ENCODE measurements at regions not wholly inside any gene's neighbourhood (a gene's known extent, or its start where the extent isn't known, plus 50 kb on each side); places are given as distances from the start of the nearest gene placed in this dataset.
"Not testable (repeated sequence)": the region's sequence is repeated elsewhere in the genome, so short reads cannot be mapped to it uniquely, and the experiment has no call there.

DNA sequence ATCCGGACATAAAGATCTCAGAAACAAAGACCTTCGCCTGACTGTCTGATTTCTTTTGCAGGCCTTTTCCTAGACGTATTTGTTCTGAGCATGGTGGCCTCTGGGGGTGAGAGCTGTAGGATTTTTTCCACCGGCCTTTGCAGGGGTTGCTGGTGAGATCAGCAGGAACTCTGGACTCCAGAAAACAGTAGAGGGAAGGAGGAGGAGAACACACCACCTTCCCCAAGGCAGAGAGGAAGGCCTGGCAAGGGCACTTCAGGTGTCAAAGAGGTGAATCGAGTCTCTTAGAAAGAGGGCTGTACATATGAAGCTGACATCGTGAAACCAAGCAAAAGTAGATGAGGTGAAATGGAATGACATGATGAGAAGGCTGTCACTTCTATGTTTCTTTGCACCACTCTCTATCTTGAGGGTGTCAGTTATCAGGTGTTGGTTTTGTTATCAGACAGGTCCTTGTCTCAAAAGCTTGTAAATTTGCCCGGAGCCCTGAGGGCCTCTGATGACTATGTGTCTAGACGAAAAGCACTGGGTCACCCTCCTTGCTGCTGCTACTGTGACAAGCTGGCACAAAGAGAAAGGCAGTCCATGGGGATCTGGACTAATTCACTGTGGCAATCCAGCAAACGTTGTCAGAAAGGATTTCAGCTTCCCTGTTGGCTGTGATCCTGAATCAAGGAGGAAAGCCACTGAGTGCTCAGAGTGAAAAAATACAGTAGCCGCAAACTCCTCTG, 91.3 kb upstream of the MAP3K7 start:
- peaks cover 16% of the 10 kb centered on the region for H3K27me3 Mint-ChIP-seq (ENCODE audit: unreplicated experiment)
- H3K4me3 Mint-ChIP-seq (ENCODE audit: unreplicated experiment) = no peak overlapping the region

DNA sequence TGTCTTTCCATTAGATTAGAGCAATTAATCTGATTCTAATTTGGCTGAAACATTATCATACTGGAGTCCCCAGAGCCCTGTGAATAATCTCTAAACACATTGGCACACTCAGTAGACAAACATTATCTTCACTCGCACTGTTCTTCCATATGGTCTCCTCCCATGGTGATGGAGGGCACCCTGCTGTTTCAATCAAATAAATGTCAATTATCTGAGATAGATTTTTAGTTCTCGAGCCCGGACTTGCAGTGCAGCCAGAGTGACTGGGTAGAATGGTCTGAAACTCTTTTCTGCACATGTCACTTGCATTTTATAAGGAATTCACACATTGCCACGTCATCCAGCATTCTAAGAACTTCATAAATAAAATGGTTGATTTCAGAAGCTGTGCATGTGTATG, 90.6 kb upstream of the MAP3K7 start:
- Mint-ChIP-seq H3K36me3 (ENCODE audit: unreplicated experiment) (no peaks in the 10 kb centered on the region), H3K4me3 (ENCODE audit: unreplicated experiment) (no peak overlapping the region), H3K9me3 (ENCODE audit: unreplicated experiment) (no peaks in the 10 kb centered on the region), H3K4me1 (ENCODE audit: unreplicated experiment) (no peaks in the 10 kb centered on the region), H3K27ac (ENCODE audit: unreplicated experiment) (no peak overlapping the region), H3K27me3 (ENCODE audit: unreplicated experiment) (peaks cover 16% of the 10 kb centered on the region)
- no peak for DNase-seq (ENCODE audit: extremely low spot score, unreplicated experiment)
- TF ChIP-seq, protein P1, sequence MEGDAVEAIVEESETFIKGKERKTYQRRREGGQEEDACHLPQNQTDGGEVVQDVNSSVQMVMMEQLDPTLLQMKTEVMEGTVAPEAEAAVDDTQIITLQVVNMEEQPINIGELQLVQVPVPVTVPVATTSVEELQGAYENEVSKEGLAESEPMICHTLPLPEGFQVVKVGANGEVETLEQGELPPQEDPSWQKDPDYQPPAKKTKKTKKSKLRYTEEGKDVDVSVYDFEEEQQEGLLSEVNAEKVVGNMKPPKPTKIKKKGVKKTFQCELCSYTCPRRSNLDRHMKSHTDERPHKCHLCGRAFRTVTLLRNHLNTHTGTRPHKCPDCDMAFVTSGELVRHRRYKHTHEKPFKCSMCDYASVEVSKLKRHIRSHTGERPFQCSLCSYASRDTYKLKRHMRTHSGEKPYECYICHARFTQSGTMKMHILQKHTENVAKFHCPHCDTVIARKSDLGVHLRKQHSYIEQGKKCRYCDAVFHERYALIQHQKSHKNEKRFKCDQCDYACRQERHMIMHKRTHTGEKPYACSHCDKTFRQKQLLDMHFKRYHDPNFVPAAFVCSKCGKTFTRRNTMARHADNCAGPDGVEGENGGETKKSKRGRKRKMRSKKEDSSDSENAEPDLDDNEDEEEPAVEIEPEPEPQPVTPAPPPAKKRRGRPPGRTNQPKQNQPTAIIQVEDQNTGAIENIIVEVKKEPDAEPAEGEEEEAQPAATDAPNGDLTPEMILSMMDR (IDR thresholded peaks at IDR 0.05) = no peak

More for the DNA sequence above, 91.3 kb upstream of the MAP3K7 start:
- no peaks in the 10 kb centered on the region for H3K9me3 Mint-ChIP-seq (ENCODE audit: unreplicated experiment)
- H3K27ac Mint-ChIP-seq (ENCODE audit: unreplicated experiment) = no peak overlapping the region
- TF ChIP-seq, protein P1 (IDR thresholded peaks at IDR 0.05) = no peak
- no peak for DNase-seq (ENCODE audit: extremely low spot score, unreplicated experiment)
- H3K36me3 Mint-ChIP-seq (ENCODE audit: unreplicated experiment) = no peaks in the 10 kb centered on the region
- no peaks in the 10 kb centered on the region for H3K4me1 Mint-ChIP-seq (ENCODE audit: unreplicated experiment)

DNA sequence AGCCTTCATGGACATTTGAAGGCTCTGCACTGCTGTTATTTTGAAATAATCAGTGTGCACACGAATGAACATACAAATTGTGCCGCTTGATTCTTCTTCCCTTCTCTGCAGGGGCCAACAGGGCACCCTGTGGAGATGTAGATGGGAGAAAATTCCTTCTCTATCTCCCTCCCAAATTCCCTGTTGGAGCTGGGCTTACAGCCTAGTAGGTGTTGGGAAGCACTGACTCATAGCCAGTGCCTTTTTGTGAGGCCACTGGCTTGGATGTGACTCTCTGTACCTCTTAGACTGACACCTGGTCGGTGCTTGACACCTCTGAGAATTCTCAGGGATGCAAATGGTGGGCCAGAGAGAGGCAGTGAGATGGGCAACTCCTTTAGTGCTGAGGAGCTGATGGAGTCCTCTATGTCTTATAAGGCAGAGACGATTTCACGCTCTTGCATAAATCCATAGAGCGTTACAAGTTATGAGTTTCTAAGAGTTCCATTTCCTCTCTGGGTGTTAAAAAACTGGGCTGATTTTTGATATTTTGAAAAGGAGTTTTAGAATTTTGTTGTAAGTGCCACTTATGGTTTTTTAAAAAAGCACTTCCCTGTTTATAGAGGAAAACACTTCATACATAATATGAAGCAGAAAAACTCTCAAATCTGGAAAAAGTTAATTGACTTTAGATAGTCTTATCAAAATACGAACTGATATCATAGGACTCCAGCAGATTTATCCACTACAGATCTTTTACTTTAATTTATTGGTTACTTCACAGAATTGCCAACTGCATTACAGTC, 89.8 kb upstream of the MAP3K7 start:
- TF ChIP-seq, protein P1 (IDR thresholded peaks at IDR 0.05) = no peak
- Mint-ChIP-seq H3K9me3 (ENCODE audit: unreplicated experiment) (no peaks in the 10 kb centered on the region), H3K4me3 (ENCODE audit: unreplicated experiment) (no peak overlapping the region)

DNA sequence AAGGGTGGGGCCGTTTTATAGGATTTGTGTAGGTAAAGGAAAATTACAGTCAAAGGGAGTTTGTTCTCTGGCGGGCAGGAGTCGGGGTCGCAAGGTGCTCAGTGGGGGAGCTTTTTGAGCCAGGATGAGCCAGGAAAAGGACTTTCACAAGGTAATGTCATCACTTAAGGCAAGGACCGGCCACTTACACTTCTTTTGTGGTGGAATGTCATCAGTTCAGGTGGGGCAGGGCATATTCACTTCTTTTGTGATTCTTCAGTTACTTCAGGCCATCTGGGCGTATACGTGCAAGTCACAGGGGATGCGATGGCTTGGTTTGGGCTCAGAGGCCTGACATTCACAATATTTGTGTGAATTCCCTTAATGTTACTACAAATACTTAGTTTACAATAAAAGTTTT, 88.2 kb upstream of the MAP3K7 start:
- H3K27me3 Mint-ChIP-seq (ENCODE audit: unreplicated experiment) = peaks cover 16% of the 10 kb centered on the region
- not testable (repeated sequence) for H3K36me3 Mint-ChIP-seq (ENCODE audit: unreplicated experiment); H3K4me1 Mint-ChIP-seq (ENCODE audit: unreplicated experiment); H3K9me3 Mint-ChIP-seq (ENCODE audit: unreplicated experiment); H3K27ac Mint-ChIP-seq (ENCODE audit: unreplicated experiment); DNase-seq (ENCODE audit: extremely low spot score, unreplicated experiment); H3K4me3 Mint-ChIP-seq (ENCODE audit: unreplicated experiment)

More for the DNA sequence above, 89.8 kb upstream of the MAP3K7 start:
- no peaks in the 10 kb centered on the region for H3K36me3 Mint-ChIP-seq (ENCODE audit: unreplicated experiment)
- no peaks in the 10 kb centered on the region for H3K4me1 Mint-ChIP-seq (ENCODE audit: unreplicated experiment)
- H3K27ac Mint-ChIP-seq (ENCODE audit: unreplicated experiment) = no peak overlapping the region
- H3K27me3 Mint-ChIP-seq (ENCODE audit: unreplicated experiment) = peaks cover 16% of the 10 kb centered on the region
- no peak for DNase-seq (ENCODE audit: extremely low spot score, unreplicated experiment)

DNA sequence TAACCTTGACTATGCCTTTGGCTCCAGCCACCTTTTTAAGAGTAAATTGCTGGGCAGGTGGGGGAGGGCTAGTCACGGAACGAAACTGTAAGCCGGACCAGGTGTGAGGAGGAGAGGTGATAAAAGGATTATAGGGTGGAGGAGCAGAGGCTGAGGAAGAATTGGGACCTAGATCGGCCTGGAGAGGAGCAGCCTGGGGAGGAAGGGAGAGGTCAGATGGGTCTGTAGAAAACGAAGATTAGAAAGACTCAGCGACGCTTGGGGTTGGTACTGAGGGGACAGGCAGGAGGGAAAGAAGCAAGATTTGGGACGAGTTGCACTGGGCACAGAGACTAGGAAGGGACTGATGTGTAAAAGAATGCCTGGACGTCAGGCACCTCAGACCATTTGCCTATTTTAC, 87.2 kb upstream of the MAP3K7 start:
- H3K27me3 Mint-ChIP-seq (ENCODE audit: unreplicated experiment) = peaks cover 16% of the 10 kb centered on the region
- DNase-seq (ENCODE audit: extremely low spot score, unreplicated experiment); H3K4me1 Mint-ChIP-seq (ENCODE audit: unreplicated experiment); H3K9me3 Mint-ChIP-seq (ENCODE audit: unreplicated experiment); H3K27ac Mint-ChIP-seq (ENCODE audit: unreplicated experiment); H3K4me3 Mint-ChIP-seq (ENCODE audit: unreplicated experiment); H3K36me3 Mint-ChIP-seq (ENCODE audit: unreplicated experiment): not testable (repeated sequence)

DNA sequence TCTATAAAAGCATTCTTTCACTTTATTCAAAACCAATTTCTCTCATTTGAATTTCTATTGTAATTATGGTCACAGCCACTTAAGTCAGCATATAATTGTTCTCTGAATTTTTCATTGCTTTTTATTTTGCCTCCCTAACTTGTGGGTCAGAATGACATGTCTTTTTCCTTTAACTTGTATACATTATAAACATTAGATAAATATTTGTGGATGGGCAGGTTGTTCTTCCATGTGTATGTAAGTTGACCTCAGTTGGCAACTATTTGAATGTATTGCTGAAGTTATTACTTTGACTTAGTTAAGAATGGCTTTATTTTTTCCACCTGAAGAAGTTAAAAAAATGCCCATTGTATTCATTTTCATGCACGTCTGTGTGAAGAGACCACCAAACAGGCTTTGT, 83.0 kb upstream of the MAP3K7 start:
- Mint-ChIP-seq H3K4me1 (ENCODE audit: unreplicated experiment) (no peaks in the 10 kb centered on the region), H3K9me3 (ENCODE audit: unreplicated experiment) (no peaks in the 10 kb centered on the region), H3K4me3 (ENCODE audit: unreplicated experiment) (no peak overlapping the region), H3K36me3 (ENCODE audit: unreplicated experiment) (no peaks in the 10 kb centered on the region), H3K27ac (ENCODE audit: unreplicated experiment) (no peak overlapping the region), H3K27me3 (ENCODE audit: unreplicated experiment) (peaks cover 6% of the 10 kb centered on the region)
- DNase-seq (ENCODE audit: extremely low spot score, unreplicated experiment) = no peak
- TF ChIP-seq, protein P1 (IDR thresholded peaks at IDR 0.05) = no peak

All from osteocyte (in vitro differentiated cells).